ENCODE measurements at regions not wholly inside any gene's neighbourhood (a gene's known extent, or its start where the extent isn't known, plus 50 kb on each side); places are given as distances from the start of the nearest gene placed in this dataset.
A peak's percentile ranks its signal among the peaks of the same experiment; 100 is the strongest.

- Histone ChIP-seq H3K27me3 (ENCODE audit: low read length) (no peaks in the 10 kb centered on the region), H3K4me2 (ENCODE audit: low read depth, low read length, poor library complexity, severe bottlenecking) (no peak overlapping the region), H4K20me1 (ENCODE audit: low read depth, low read length) (no peaks in the 10 kb centered on the region), H3K79me2 (ENCODE audit: insufficient read depth, low read length) (no peaks in the 10 kb centered on the region), H3K9me3 (ENCODE audit: insufficient read depth, low read length) (no peaks in the 10 kb centered on the region), H2AFZ (ENCODE audit: low read depth, low read length, severe bottlenecking) (no peak overlapping the region), H3K9me2 (replicated peaks; ENCODE audit: insufficient read depth, low read length) (no peaks in the 10 kb centered on the region; the same call in 1 of the 2 replicates), H3K4me3 (ENCODE audit: insufficient read depth, low read length, poor library complexity, severe bottlenecking) (no peak overlapping the region), H3K9ac (ENCODE audit: low read length) (no peak overlapping the region), H3K36me3 (ENCODE audit: low read length) (no peaks in the 10 kb centered on the region), H3K27ac (ENCODE audit: low read depth, low read length) (no peak overlapping the region), H3F3A (ENCODE audit: insufficient read depth) (no peaks in the 10 kb centered on the region)
- TF ChIP-seq EZH2phosphoT487 (conservative IDR thresholded peaks at IDR 0.05; ENCODE audit: low read length): no peak
- TF ChIP-seq CTCF (IDR thresholded peaks at IDR 0.05; ENCODE audit: insufficient read depth, low read length, poor library complexity, severe bottlenecking): no peak
Observed at GRCh38 chr10:106360870-106361269, 803.6 kb downstream of the SORCS1 start.

- Histone ChIP-seq H3K79me2 (ENCODE audit: insufficient read depth, low read length) (no peaks in the 10 kb centered on the region), H3K4me2 (ENCODE audit: low read depth, low read length, poor library complexity, severe bottlenecking) (no peak overlapping the region), H3K36me3 (ENCODE audit: low read length) (no peaks in the 10 kb centered on the region), H2AFZ (ENCODE audit: low read depth, low read length, severe bottlenecking) (no peak overlapping the region), H3K9ac (ENCODE audit: low read length) (no peak overlapping the region), H3F3A (ENCODE audit: insufficient read depth) (no peaks in the 10 kb centered on the region), H3K9me3 (ENCODE audit: insufficient read depth, low read length) (no peaks in the 10 kb centered on the region), H3K9me2 (replicated peaks; ENCODE audit: insufficient read depth, low read length) (no peaks in the 10 kb centered on the region; the same call in 1 of the 2 replicates), H4K20me1 (ENCODE audit: low read depth, low read length) (no peaks in the 10 kb centered on the region), H3K27ac (ENCODE audit: low read depth, low read length) (no peak overlapping the region), H3K4me3 (ENCODE audit: insufficient read depth, low read length, poor library complexity, severe bottlenecking) (no peak overlapping the region), H3K27me3 (ENCODE audit: low read length) (no peaks in the 10 kb centered on the region)
- TF ChIP-seq EZH2phosphoT487 (conservative IDR thresholded peaks at IDR 0.05; ENCODE audit: low read length): no peak
- peak; percentile 22 for TF ChIP-seq CTCF (IDR thresholded peaks at IDR 0.05; ENCODE audit: insufficient read depth, low read length, poor library complexity, severe bottlenecking)
Observed at GRCh38 chr10:106355450-106355849, 809.1 kb downstream of the SORCS1 start.

- no peaks in the 10 kb centered on the region for H4K20me1 ChIP-seq (ENCODE audit: low read depth, low read length)
- no peak overlapping the region for H3K4me3 ChIP-seq (ENCODE audit: insufficient read depth, low read length, poor library complexity, severe bottlenecking)
- H3K4me2 ChIP-seq (ENCODE audit: low read depth, low read length, poor library complexity, severe bottlenecking): no peak overlapping the region
- no peak overlapping the region for H3K9ac ChIP-seq (ENCODE audit: low read length)
- no peak overlapping the region for H2AFZ ChIP-seq (ENCODE audit: low read depth, low read length, severe bottlenecking)
- H3F3A ChIP-seq (ENCODE audit: insufficient read depth): no peaks in the 10 kb centered on the region
- H3K79me2 ChIP-seq (ENCODE audit: insufficient read depth, low read length): no peaks in the 10 kb centered on the region
- no peaks in the 10 kb centered on the region for H3K27me3 ChIP-seq (ENCODE audit: low read length)
- TF ChIP-seq EZH2phosphoT487 (conservative IDR thresholded peaks at IDR 0.05; ENCODE audit: low read length): no peak
- no peak for TF ChIP-seq CTCF (IDR thresholded peaks at IDR 0.05; ENCODE audit: insufficient read depth, low read length, poor library complexity, severe bottlenecking)
- no peak overlapping the region for H3K27ac ChIP-seq (ENCODE audit: low read depth, low read length)
- H3K36me3 ChIP-seq (ENCODE audit: low read length): no peaks in the 10 kb centered on the region
- no peaks in the 10 kb centered on the region for H3K9me2 ChIP-seq (replicated peaks; ENCODE audit: insufficient read depth, low read length)
- H3K9me3 ChIP-seq (ENCODE audit: insufficient read depth, low read length): no peaks in the 10 kb centered on the region
Observed at GRCh38 chr10:106348933-106349332, 815.6 kb downstream of the SORCS1 start.
